ENCODE measurements at regions not wholly inside any gene's neighbourhood (a gene's known extent, or its start where the extent isn't known, plus 50 kb on each side); places are given as distances from the start of the nearest gene placed in this dataset.
"Not testable (repeated sequence)": the region's sequence is repeated elsewhere in the genome, so short reads cannot be mapped to it uniquely, and the experiment has no call there.

GRCh38 chr4:26204911-26205370 is 115.9 kb upstream of the RBPJ start:
- Histone ChIP-seq H3K4me1 (peaks cover 8% of the 10 kb centered on the region; the same call in 1 of the 2 replicates), H3K27me3 (no peaks in the 10 kb centered on the region), H3K36me3 (no peaks in the 10 kb centered on the region), H3K4me3 (no peak overlapping the region), H3K27ac (no peak overlapping the region), H3K9me3 (replicated peaks) (no peaks in the 10 kb centered on the region)
- peak in 1 of 2 experiments; percentile 21 for DNase-seq

- Histone ChIP-seq H3K4me3 (no peak overlapping the region), H3K27me3 (no peaks in the 10 kb centered on the region), H3K9me3 (replicated peaks) (0 out of 2 replicates have a peak, but pooled peaks cover 2% of the 10 kb centered on the region), H3K36me3 (no peaks in the 10 kb centered on the region), H3K4me1 (peaks cover 8% of the 10 kb centered on the region; the same call in 1 of the 2 replicates), H3K27ac (no peak overlapping the region)
- no peak for DNase-seq
Observed at GRCh38 chr4:26206339-26206738, 114.5 kb upstream of the RBPJ start.

- H3K27me3 ChIP-seq: no peaks in the 10 kb centered on the region
Observed at GRCh38 chr4:26206999-26207398, 113.8 kb upstream of the RBPJ start.

GRCh38 chr4:26207631-26208030 is 113.2 kb upstream of the RBPJ start:
- Histone ChIP-seq H3K4me3 (no peak overlapping the region), H3K27me3 (no peaks in the 10 kb centered on the region), H3K36me3 (no peaks in the 10 kb centered on the region), H3K27ac (no peak overlapping the region), H3K9me3 (replicated peaks) (0 out of 2 replicates have a peak, but pooled peaks cover 2% of the 10 kb centered on the region), H3K4me1 (peaks cover 8% of the 10 kb centered on the region; the same call in 1 of the 2 replicates)
- DNase-seq: no peak

More at GRCh38 chr4:26206999-26207398, 113.8 kb upstream of the RBPJ start:
- Histone ChIP-seq H3K36me3 (no peaks in the 10 kb centered on the region), H3K9me3 (replicated peaks) (0 out of 2 replicates have a peak, but pooled peaks cover 2% of the 10 kb centered on the region), H3K4me1 (peaks cover 8% of the 10 kb centered on the region; the same call in 1 of the 2 replicates), H3K27ac (no peak overlapping the region), H3K4me3 (no peak overlapping the region)
- no peak for DNase-seq

GRCh38 chr4:26208237-26208994 is 112.4 kb upstream of the RBPJ start:
- no peaks in the 10 kb centered on the region for H3K27me3 ChIP-seq
- 0 out of 2 replicates have a peak, but pooled peaks cover 2% of the 10 kb centered on the region for H3K9me3 ChIP-seq (replicated peaks)
- no peaks in the 10 kb centered on the region for H3K36me3 ChIP-seq
- peaks cover 8% of the 10 kb centered on the region; the same call in 1 of the 2 replicates for H3K4me1 ChIP-seq
- H3K27ac ChIP-seq: no peak overlapping the region
- no peak for DNase-seq
- no peak overlapping the region for H3K4me3 ChIP-seq

- H3K36me3 ChIP-seq; DNase-seq; H3K9me3 ChIP-seq (replicated peaks); H3K27me3 ChIP-seq; H3K27ac ChIP-seq; H3K4me3 ChIP-seq: not testable (repeated sequence)
- peaks cover 10% of the 10 kb centered on the region; the same call in 1 of the 2 replicates for H3K4me1 ChIP-seq
Observed at GRCh38 chr4:26209378-26209777, 111.4 kb upstream of the RBPJ start.

GRCh38 chr4:26212528-26212927 is 108.3 kb upstream of the RBPJ start:
- no peak for DNase-seq
- Histone ChIP-seq H3K27me3 (no peaks in the 10 kb centered on the region), H3K36me3 (no peaks in the 10 kb centered on the region), H3K4me3 (no peak overlapping the region), H3K9me3 (replicated peaks) (0 out of 2 replicates have a peak, but pooled peaks cover 2% of the 10 kb centered on the region), H3K4me1 (0 out of 2 replicates have a peak, but pooled peaks cover 2% of the 10 kb centered on the region), H3K27ac (no peak overlapping the region)

GRCh38 chr4:26213317-26213716 is 107.5 kb upstream of the RBPJ start:
- H3K36me3 ChIP-seq: no peaks in the 10 kb centered on the region
- DNase-seq: peak; percentile 50 to 69
- H3K9me3 ChIP-seq (replicated peaks): 0 out of 2 replicates have a peak, but pooled peaks cover 2% of the 10 kb centered on the region
- H3K4me3 ChIP-seq: no peak overlapping the region
- H3K4me1 ChIP-seq: peaks cover 6% of the 10 kb centered on the region
- H3K27me3 ChIP-seq: no peaks in the 10 kb centered on the region
- no peak overlapping the region for H3K27ac ChIP-seq

- no peak for DNase-seq
- Histone ChIP-seq H3K36me3 (no peaks in the 10 kb centered on the region), H3K4me3 (no peak overlapping the region), H3K27me3 (no peaks in the 10 kb centered on the region), H3K4me1 (peaks cover 10% of the 10 kb centered on the region), H3K9me3 (replicated peaks) (0 out of 2 replicates have a peak, but pooled peaks cover 2% of the 10 kb centered on the region), H3K27ac (no peak overlapping the region)
Observed at GRCh38 chr4:26214994-26215393, 105.8 kb upstream of the RBPJ start.

- H3K36me3 ChIP-seq: no peaks in the 10 kb centered on the region
- no peak overlapping the region for H3K27ac ChIP-seq
- DNase-seq: no peak
- no peaks in the 10 kb centered on the region for H3K27me3 ChIP-seq
- H3K4me1 ChIP-seq: peaks cover 17% of the 10 kb centered on the region
- 0 out of 2 replicates have a peak, but pooled peaks cover 2% of the 10 kb centered on the region for H3K9me3 ChIP-seq (replicated peaks)
- H3K4me3 ChIP-seq: no peak overlapping the region
Observed at GRCh38 chr4:26215725-26216124, 105.1 kb upstream of the RBPJ start.

GRCh38 chr4:26217481-26217880 is 103.3 kb upstream of the RBPJ start:
- peak overlapping the region; percentile 11 for H3K27ac ChIP-seq
- H3K27me3 ChIP-seq: no peaks in the 10 kb centered on the region
- H3K4me1 ChIP-seq: peaks cover 18% of the 10 kb centered on the region
- no peaks in the 10 kb centered on the region for H3K36me3 ChIP-seq
- H3K9me3 ChIP-seq (replicated peaks): no peaks in the 10 kb centered on the region
- no peak overlapping the region for H3K4me3 ChIP-seq
- no peak for DNase-seq

- DNase-seq: peak; percentile 31 to 57
- H3K27me3 ChIP-seq: no peaks in the 10 kb centered on the region
Observed at GRCh38 chr4:26217961-26218676, 102.7 kb upstream of the RBPJ start.

GRCh38 chr4:26218677-26219605 is 101.9 kb upstream of the RBPJ start:
- Histone ChIP-seq H3K27ac (no peak overlapping the region; the same call in 1 of the 2 replicates), H3K36me3 (no peaks in the 10 kb centered on the region), H3K4me3 (no peak overlapping the region), H3K27me3 (no peaks in the 10 kb centered on the region), H3K4me1 (peaks cover 16% of the 10 kb centered on the region), H3K9me3 (replicated peaks) (no peaks in the 10 kb centered on the region)
- DNase-seq: no peak

More at GRCh38 chr4:26217961-26218676, 102.7 kb upstream of the RBPJ start:
- Histone ChIP-seq H3K9me3 (replicated peaks) (no peaks in the 10 kb centered on the region), H3K36me3 (no peaks in the 10 kb centered on the region), H3K27ac (peak overlapping the region; percentile 11), H3K4me3 (no peak overlapping the region), H3K4me1 (peaks cover 18% of the 10 kb centered on the region)

- DNase-seq: peak in 1 of 2 experiments; percentile 21
- Histone ChIP-seq H3K27ac (0 out of 2 replicates have a peak overlapping the region, but pooled peaks have one; percentile 7), H3K4me3 (no peak overlapping the region), H3K27me3 (no peaks in the 10 kb centered on the region), H3K36me3 (no peaks in the 10 kb centered on the region), H3K9me3 (replicated peaks) (no peaks in the 10 kb centered on the region), H3K4me1 (peaks cover 16% of the 10 kb centered on the region)
Observed at GRCh38 chr4:26220696-26221095, 100.1 kb upstream of the RBPJ start.
